CD4-positive, CD25-positive, alpha-beta regulatory T cell (primary cell): ENCODE measurements at regions not wholly inside any gene's neighbourhood (a gene's known extent, or its start where the extent isn't known, plus 50 kb on each side); places are given as distances from the start of the nearest gene placed in this dataset.

Source experiments
- ATAC-seq, 2 donors: fragments of 150-1000 bp; cut with Tn5 transposase; one replicate each; pipeline ENCODE4 v1.10.0; 2021; ENCODE audit warnings: low read depth in 2 of 2, moderate number of reproducible peaks in 2 of 2, moderate library complexity in 1 of 2
- DNase-seq, 3 donors: peaks; one replicate each; pipeline versions ENCODE4 v3.0.0 to v3.0.0-alpha.2; 2012 to 2022; ENCODE audit warnings: mixed read lengths in 1 of 3
- H3K27ac ChIP-seq: one replicate; pipeline ENCODE4 v1.7.0; 2013; ENCODE audit warnings: mild to moderate bottlenecking, low read length; ENCODE audit not compliant: insufficient read depth, poor library complexity, severe bottlenecking
- H3K27me3 ChIP-seq: one replicate; pipeline ENCODE4 v1.7.0; 2013; ENCODE audit warnings: low read length; ENCODE audit not compliant: control insufficient read depth, insufficient read depth
- H3K36me3 ChIP-seq: one replicate; pipeline ENCODE4 v1.7.0; 2013; ENCODE audit warnings: mild to moderate bottlenecking, low read length, moderate library complexity; ENCODE audit not compliant: control insufficient read depth, insufficient read depth
- H3K4me1 ChIP-seq: 2 replicates; pipeline ENCODE4 v1.7.0; 2013; ENCODE audit warnings: mild to moderate bottlenecking, low read length; ENCODE audit not compliant: insufficient read depth, control insufficient read depth, poor library complexity, severe bottlenecking
- H3K4me3 ChIP-seq: one replicate; pipeline ENCODE4 v1.7.0; 2013; ENCODE audit warnings: low read depth, mild to moderate bottlenecking, low read length, moderate library complexity
- H3K9me3 ChIP-seq, 2 experiments: 1 replicate in 1 of 2; 2 replicates in 1 of 2; pipeline ENCODE4 v1.7.0; 2013; ENCODE audit warnings: low read length in 2 of 2, mild to moderate bottlenecking in 1 of 2, moderate library complexity in 1 of 2; ENCODE audit not compliant: control insufficient read depth in 2 of 2
- H3K27ac Mint-ChIP-seq, 3 donors: one replicate each; pipeline ENCODE4 v1.8.0; 2020 to 2022; ENCODE audit warnings: mild to moderate bottlenecking in 3 of 3, mixed read lengths in 3 of 3, moderate library complexity in 2 of 3
- H3K27me3 Mint-ChIP-seq: one replicate; pipeline ENCODE4 v1.8.0; 2022; ENCODE audit warnings: mild to moderate bottlenecking, mixed read lengths
- H3K36me3 Mint-ChIP-seq: one replicate; pipeline ENCODE4 v1.8.0; 2020; ENCODE audit warnings: mixed read lengths
- H3K4me1 Mint-ChIP-seq, 4 donors: one replicate each; pipeline ENCODE4 v1.8.0; 2020 to 2022; ENCODE audit warnings: mixed read lengths in 4 of 4, mild to moderate bottlenecking in 1 of 4
- H3K4me3 Mint-ChIP-seq, 4 donors: one replicate each; pipeline ENCODE4 v1.8.0; 2020 to 2022; ENCODE audit warnings: mild to moderate bottlenecking in 4 of 4, mixed read lengths in 4 of 4, moderate library complexity in 3 of 4
- H3K9me3 Mint-ChIP-seq, 7 donors: one replicate each; pipeline ENCODE4 v1.8.0; 2020 to 2022; ENCODE audit warnings: mixed read lengths in 7 of 7, mild to moderate bottlenecking in 3 of 7, moderate library complexity in 2 of 7

- Mint-ChIP-seq H3K4me3 (no peak overlapping the region), H3K36me3 (no peaks in the 10 kb centered on the region), H3K27me3 (no peaks in the 10 kb centered on the region), H3K9me3 (peaks cover 2 to 40% (median 12%) of the 10 kb centered on the region in 7 donors), H3K27ac (no peak overlapping the region), H3K4me1 (no peaks in the 10 kb centered on the region)
- ATAC-seq: no peak
- H3K36me3 ChIP-seq: no peaks in the 10 kb centered on the region
- peaks cover 8 to 20% of the 10 kb centered on the region in 2 experiments for H3K9me3 ChIP-seq
- no peak overlapping the region for H3K4me3 ChIP-seq
- DNase-seq: no peak
- no peaks in the 10 kb centered on the region for H3K27me3 ChIP-seq
- H3K4me1 ChIP-seq: no peaks in the 10 kb centered on the region
- no peak overlapping the region for H3K27ac ChIP-seq
Measured at GRCh38 chr6:50649086-50649485, 64.2 kb upstream of the TFAP2D start.

- Mint-ChIP-seq H3K9me3 (peaks cover 0 to 18% (median 6%) of the 10 kb centered on the region in 7 donors), H3K27me3 (no peaks in the 10 kb centered on the region), H3K36me3 (no peaks in the 10 kb centered on the region), H3K27ac (no peak overlapping the region), H3K4me1 (no peaks in the 10 kb centered on the region), H3K4me3 (no peak overlapping the region)
- H3K27me3 ChIP-seq: no peaks in the 10 kb centered on the region
- ATAC-seq (no peak), DNase-seq (no peak)
- no peak overlapping the region for H3K4me3 ChIP-seq
- H3K27ac ChIP-seq: no peak overlapping the region
- H3K36me3 ChIP-seq: no peaks in the 10 kb centered on the region
- peaks cover 8 to 20% of the 10 kb centered on the region in 2 experiments for H3K9me3 ChIP-seq
- no peaks in the 10 kb centered on the region for H3K4me1 ChIP-seq
Measured at GRCh38 chr6:50653253-50653652, 60.1 kb upstream of the TFAP2D start.

DNA sequence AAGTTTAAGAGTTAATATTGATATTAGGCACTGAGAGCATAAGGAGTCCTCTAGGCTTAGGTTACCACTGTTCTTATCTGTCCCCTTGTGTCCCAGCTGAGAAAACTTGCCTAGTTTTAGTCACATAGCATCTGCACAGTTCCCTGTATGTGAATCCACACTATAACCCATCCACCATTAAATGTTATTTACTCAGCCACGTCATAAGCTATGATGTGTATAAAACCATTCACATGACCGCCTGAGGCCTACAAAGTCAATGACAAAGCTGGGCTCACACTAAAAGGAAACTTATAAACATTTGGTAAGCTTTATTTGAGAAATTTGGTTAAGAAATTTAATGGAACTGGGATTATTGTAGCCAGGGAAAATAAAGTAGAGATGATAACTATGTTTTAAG lies 59.2 kb upstream of the TFAP2D start:
- no peaks in the 10 kb centered on the region for H3K4me1 ChIP-seq
- no peak overlapping the region for H3K4me3 ChIP-seq
- Mint-ChIP-seq H3K27me3 (no peaks in the 10 kb centered on the region), H3K27ac (no peak overlapping the region), H3K9me3 (peaks cover 0 to 14% (median 7%) of the 10 kb centered on the region in 7 donors), H3K36me3 (no peaks in the 10 kb centered on the region), H3K4me3 (no peak overlapping the region), H3K4me1 (no peaks in the 10 kb centered on the region)
- no peaks in the 10 kb centered on the region for H3K27me3 ChIP-seq
- no peak for DNase-seq
- H3K36me3 ChIP-seq: no peaks in the 10 kb centered on the region
- no peak for ATAC-seq
- no peak overlapping the region for H3K27ac ChIP-seq
- H3K9me3 ChIP-seq: peaks cover 2 to 14% of the 10 kb centered on the region in 2 experiments

DNA sequence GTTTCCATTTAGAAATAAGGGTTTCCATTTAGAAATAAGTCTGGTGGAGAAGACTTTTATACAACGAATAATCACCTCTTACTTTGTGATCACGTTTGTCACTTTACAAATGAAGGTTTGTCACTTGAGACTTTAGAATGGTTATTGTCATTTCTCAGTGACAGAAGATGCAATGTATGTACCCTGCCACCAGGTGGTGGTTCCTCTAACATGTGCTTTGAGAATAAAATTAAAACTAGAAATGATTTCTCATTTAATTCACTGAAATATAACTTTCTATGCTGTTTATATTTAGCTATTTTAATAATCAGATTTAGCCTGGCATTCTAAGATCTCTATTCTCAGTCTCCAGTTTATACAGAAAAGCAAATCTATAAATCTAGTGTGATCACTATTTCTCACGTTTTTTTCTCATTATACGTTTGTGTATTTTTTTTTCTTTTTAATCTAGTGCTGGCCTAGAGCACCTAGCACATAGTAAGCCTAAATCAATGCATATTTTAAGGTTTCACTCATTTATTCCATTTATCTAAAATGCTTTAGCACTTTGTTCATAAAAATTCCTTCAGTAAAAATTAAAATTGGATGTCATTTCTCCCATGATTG lies 57.4 kb upstream of the TFAP2D start:
- DNase-seq (peak in 1 of 3 donors; percentile 1), ATAC-seq (no peak)
- Histone ChIP-seq H3K9me3 (no peaks in the 10 kb centered on the region), H3K36me3 (no peaks in the 10 kb centered on the region), H3K4me1 (no peaks in the 10 kb centered on the region), H3K27me3 (no peaks in the 10 kb centered on the region), H3K27ac (no peak overlapping the region), H3K4me3 (no peak overlapping the region)
- Mint-ChIP-seq H3K27ac (no peak overlapping the region), H3K36me3 (no peaks in the 10 kb centered on the region), H3K4me3 (no peak overlapping the region), H3K4me1 (no peaks in the 10 kb centered on the region), H3K9me3 (peaks cover 0 to 10% (median 4%) of the 10 kb centered on the region in 7 donors), H3K27me3 (no peaks in the 10 kb centered on the region)

GRCh38 chr6:50657513-50657912 lies 55.8 kb upstream of the TFAP2D start:
- H3K4me3 Mint-ChIP-seq: no peak overlapping the region
- H3K36me3 Mint-ChIP-seq: no peaks in the 10 kb centered on the region
- Histone ChIP-seq H3K27ac (no peak overlapping the region), H3K36me3 (no peaks in the 10 kb centered on the region), H3K9me3 (no peaks in the 10 kb centered on the region), H3K4me1 (no peaks in the 10 kb centered on the region), H3K27me3 (no peaks in the 10 kb centered on the region), H3K4me3 (no peak overlapping the region)
- ATAC-seq (no peak), DNase-seq (no peak)
- H3K4me1 Mint-ChIP-seq: no peaks in the 10 kb centered on the region
- H3K27me3 Mint-ChIP-seq: no peaks in the 10 kb centered on the region
- H3K27ac Mint-ChIP-seq: no peak overlapping the region
- H3K9me3 Mint-ChIP-seq: peaks cover 0 to 5% (median 1%) of the 10 kb centered on the region in 7 donors

DNA sequence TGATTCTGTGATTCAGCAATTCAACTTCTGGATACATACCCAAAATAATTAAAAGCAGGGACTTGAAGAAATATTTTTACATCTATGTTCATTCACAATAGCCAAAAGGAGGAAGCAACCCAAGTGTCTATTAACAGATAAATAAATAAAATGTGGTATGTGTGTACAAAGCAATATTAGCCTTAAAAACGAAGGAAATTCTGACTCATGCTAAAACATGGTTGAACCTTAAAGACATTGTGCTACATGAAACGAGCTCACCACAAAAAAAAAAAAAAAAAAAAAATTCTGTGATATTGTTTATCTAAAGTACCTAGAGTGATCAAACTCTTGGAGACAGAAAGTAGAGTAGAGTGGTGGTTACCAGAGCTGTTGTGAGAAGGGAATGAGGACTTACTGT lies 54.8 kb upstream of the TFAP2D start:
- Histone ChIP-seq H3K36me3 (no peaks in the 10 kb centered on the region), H3K27me3 (no peaks in the 10 kb centered on the region), H3K4me3 (no peak overlapping the region), H3K27ac (no peak overlapping the region), H3K4me1 (no peaks in the 10 kb centered on the region), H3K9me3 (no peaks in the 10 kb centered on the region)
- H3K36me3 Mint-ChIP-seq: no peaks in the 10 kb centered on the region
- H3K9me3 Mint-ChIP-seq: peaks cover 0 to 4% (median 1%) of the 10 kb centered on the region in 7 donors
- no peaks in the 10 kb centered on the region for H3K27me3 Mint-ChIP-seq
- H3K4me1 Mint-ChIP-seq: no peaks in the 10 kb centered on the region
- no peak overlapping the region for H3K4me3 Mint-ChIP-seq
- DNase-seq (no peak), ATAC-seq (no peak)
- no peak overlapping the region for H3K27ac Mint-ChIP-seq

DNA sequence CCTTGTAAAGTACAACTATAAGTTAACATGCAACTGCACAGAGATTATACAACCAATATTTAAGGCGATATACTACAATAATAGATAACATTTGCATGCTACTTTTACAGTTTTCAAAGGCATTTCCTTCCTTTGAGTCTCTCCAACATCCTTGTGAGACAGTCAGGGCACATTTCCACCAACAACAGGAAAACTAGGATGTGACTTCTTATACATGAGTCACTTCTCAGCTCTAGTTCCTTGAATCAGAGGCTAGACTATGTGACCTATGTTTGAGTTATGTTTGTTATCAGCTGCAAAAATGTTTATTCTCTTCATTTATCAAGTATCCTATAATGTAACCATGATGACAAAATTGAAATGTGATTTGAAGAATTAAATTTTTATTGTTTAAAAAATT lies 51.7 kb upstream of the TFAP2D start:
- ATAC-seq: no peak
- no peak overlapping the region for H3K4me3 ChIP-seq
- no peaks in the 10 kb centered on the region for H3K36me3 ChIP-seq
- H3K9me3 ChIP-seq: no peaks in the 10 kb centered on the region
- Mint-ChIP-seq H3K4me3 (no peak overlapping the region), H3K9me3 (peaks cover 0 to 8% (median 3%) of the 10 kb centered on the region in 7 donors), H3K36me3 (no peaks in the 10 kb centered on the region), H3K27me3 (no peaks in the 10 kb centered on the region), H3K4me1 (no peaks in the 10 kb centered on the region), H3K27ac (no peak overlapping the region)
- DNase-seq: no peak
- no peaks in the 10 kb centered on the region for H3K4me1 ChIP-seq
- H3K27ac ChIP-seq: no peak overlapping the region
- no peaks in the 10 kb centered on the region for H3K27me3 ChIP-seq
